Type B pancreatic cell (in vitro differentiated cells): ENCODE measurements at regions not wholly inside any gene's neighbourhood (a gene's known extent, or its start where the extent isn't known, plus 50 kb on each side); places are given as distances from the start of the nearest gene placed in this dataset.
"Not testable (repeated sequence)": the region's sequence is repeated elsewhere in the genome, so short reads cannot be mapped to it uniquely, and the experiment has no call there.

Experiments used
- DNase-seq: peaks from one replicate; pipeline ENCODE4 v3.0.0; 2021; ENCODE audit warnings: mixed read lengths; ENCODE audit not compliant: unreplicated experiment; ENCODE audit errors: extremely low spot score
- H3K27ac Mint-ChIP-seq: 2 replicates; pipeline ENCODE4 v1.8.0; 2021; ENCODE audit warnings: mild to moderate bottlenecking, mixed read lengths
- H3K27me3 Mint-ChIP-seq: 2 replicates; pipeline ENCODE4 v1.8.0; 2021; ENCODE audit warnings: mixed read lengths
- H3K36me3 Mint-ChIP-seq: 2 replicates; pipeline ENCODE4 v1.8.0; 2021; ENCODE audit warnings: mixed read lengths
- H3K4me1 Mint-ChIP-seq: one replicate; pipeline ENCODE4 v1.8.0; 2021; ENCODE audit warnings: mixed read lengths; ENCODE audit not compliant: unreplicated experiment
- H3K4me3 Mint-ChIP-seq: 2 replicates; pipeline ENCODE4 v1.8.0; 2021; ENCODE audit warnings: mild to moderate bottlenecking, mixed read lengths
- H3K9me3 Mint-ChIP-seq: 2 replicates; pipeline ENCODE4 v1.8.0; 2021; ENCODE audit warnings: mixed read lengths
- CTCF ChIP-seq: fragments of 200-600 bp; sonication (generic); conservative IDR thresholded peaks from 2 replicates; pipeline ENCODE4 v1.5.0; 2021; ENCODE audit warnings: antibody characterized with exemption, mild to moderate bottlenecking

- DNase-seq: no peak
- Mint-ChIP-seq H3K27ac (no peak overlapping the region), H3K36me3 (no peaks in the 10 kb centered on the region), H3K27me3 (no peaks in the 10 kb centered on the region), H3K4me3 (no peak overlapping the region), H3K9me3 (no peaks in the 10 kb centered on the region), H3K4me1 (no peaks in the 10 kb centered on the region)
- no peak for TF ChIP-seq CTCF
Observed at GRCh38 chr13:64579331-64579730, 2650.8 kb downstream of the PCDH9 start.

GRCh38 chr13:64568748-64569147 is 2661.4 kb downstream of the PCDH9 start:
- no peak for TF ChIP-seq CTCF
- Mint-ChIP-seq H3K27me3 (no peaks in the 10 kb centered on the region), H3K4me1 (no peaks in the 10 kb centered on the region), H3K36me3 (no peaks in the 10 kb centered on the region), H3K27ac (no peak overlapping the region), H3K9me3 (peaks cover 6% of the 10 kb centered on the region), H3K4me3 (no peak overlapping the region)
- no peak for DNase-seq

GRCh38 chr13:64558031-64558430 is 2672.1 kb downstream of the PCDH9 start:
- not testable (repeated sequence) for H3K36me3 Mint-ChIP-seq, H3K4me3 Mint-ChIP-seq, H3K9me3 Mint-ChIP-seq, H3K4me1 Mint-ChIP-seq, H3K27ac Mint-ChIP-seq, H3K27me3 Mint-ChIP-seq, DNase-seq

- Mint-ChIP-seq H3K36me3 (no peaks in the 10 kb centered on the region), H3K4me3 (no peak overlapping the region), H3K27me3 (no peaks in the 10 kb centered on the region), H3K9me3 (no peaks in the 10 kb centered on the region), H3K27ac (no peak overlapping the region), H3K4me1 (no peaks in the 10 kb centered on the region)
- TF ChIP-seq CTCF: no peak
- DNase-seq: no peak
Observed at GRCh38 chr13:64556376-64556775, 2673.8 kb downstream of the PCDH9 start.

GRCh38 chr13:64553411-64554129 is 2676.6 kb downstream of the PCDH9 start:
- no peak for DNase-seq
- Mint-ChIP-seq H3K36me3 (no peaks in the 10 kb centered on the region), H3K27ac (no peak overlapping the region), H3K27me3 (no peaks in the 10 kb centered on the region), H3K4me1 (no peaks in the 10 kb centered on the region), H3K9me3 (peaks cover 4% of the 10 kb centered on the region), H3K4me3 (no peak overlapping the region)
- TF ChIP-seq CTCF: no peak

GRCh38 chr13:64551755-64552154 is 2678.4 kb downstream of the PCDH9 start:
- DNase-seq: no peak
- H3K27ac Mint-ChIP-seq: no peak overlapping the region
- H3K9me3 Mint-ChIP-seq: peaks cover 4% of the 10 kb centered on the region
- TF ChIP-seq CTCF: no peak
- no peaks in the 10 kb centered on the region for H3K27me3 Mint-ChIP-seq
- H3K4me1 Mint-ChIP-seq: no peaks in the 10 kb centered on the region
- H3K36me3 Mint-ChIP-seq: no peaks in the 10 kb centered on the region
- H3K4me3 Mint-ChIP-seq: no peak overlapping the region
